Right cardiac atrium (tissue), 5 donors: ENCODE measurements at regions not wholly inside any gene's neighbourhood (a gene's known extent, or its start where the extent isn't known, plus 50 kb on each side); places are given as distances from the start of the nearest gene placed in this dataset.
A peak's percentile ranks its signal among the peaks of the same experiment; 100 is the strongest.

ENCODE experiments used
- ATAC-seq, 2 donors: fragments of 200-7000 bp; cut with Tn5 transposase; one replicate each; pipeline versions ENCODE4 v1.8.0 to v1.9.1; 2020; ENCODE audit warnings: moderate library complexity in 2 of 2, mild to moderate bottlenecking in 1 of 2
- DNase-seq, 3 donors: peaks; one replicate each; pipeline ENCODE4 v3.0.0-alpha.2; 2020
- H3K27ac ChIP-seq: one replicate; pipeline ENCODE4 v1.5.1; 2013; ENCODE audit warnings: mild to moderate bottlenecking, low read length, control low read depth, moderate library complexity
- H3K27me3 ChIP-seq: one replicate; pipeline ENCODE4 v1.6.1; 2013; ENCODE audit not compliant: control insufficient read depth, insufficient read depth
- H3K4me1 ChIP-seq: one replicate; pipeline ENCODE4 v1.6.1; 2013; ENCODE audit warnings: low read length; ENCODE audit not compliant: control insufficient read depth, insufficient read depth
- H3K4me3 ChIP-seq: one replicate; pipeline ENCODE4 v1.5.1; 2013; ENCODE audit warnings: low read length, control low read depth
- H3K9me3 ChIP-seq: one replicate; pipeline ENCODE4 v1.6.1; 2013; ENCODE audit warnings: low read length; ENCODE audit not compliant: control insufficient read depth
- WGBS: extraction: QIAGEN DNeasy Blood & Tissue Kit; methylation state at CpG from one replicate; pipeline ENCODE4 v1.1.7; 2013; 5-methylcytosine and 5-hydroxymethylcytosine counted together
- intact Hi-C, 4 donors: fragments of 100-400 bp; cut with DNase I; formaldehyde crosslinking; loops; one replicate each; pipeline versions ENCODE4 v1.11.0 to v1.14.0; 2022 to 2023
- donor health status: healthy with polysubstance abuse.
- donor health status: DM: no; HTN: yes; CAD: no.
- donor health status: DM: no; HTN: no; CAD: no.
- donor health status: DM: no; HTN: yes; CAD: no; lungs with severe emphysema.
- donor health status: DM: yes; HTN: yes; CAD: no.

GRCh38 chr10:53276797-53277196 is 504.2 kb upstream of the MBL2 start:
- DNase-seq (no peak), ATAC-seq (no peak)
- no peaks in the 10 kb centered on the region for H3K4me1 ChIP-seq
- H3K9me3 ChIP-seq: no peaks in the 10 kb centered on the region
- H3K27ac ChIP-seq: no peak overlapping the region
- WGBS: 91% methylated on average over 1 of the region's 1 CpG
- intact Hi-C loops: no loop called here
- no peaks in the 10 kb centered on the region for H3K27me3 ChIP-seq
- H3K4me3 ChIP-seq: no peak overlapping the region

GRCh38 chr10:53269482-53269881 is 496.9 kb upstream of the MBL2 start:
- Histone ChIP-seq H3K4me1 (no peaks in the 10 kb centered on the region), H3K9me3 (no peaks in the 10 kb centered on the region), H3K27me3 (no peaks in the 10 kb centered on the region), H3K4me3 (no peak overlapping the region), H3K27ac (no peak overlapping the region)
- intact Hi-C loops: no loop called here
- WGBS: 36% methylated on average over 2 of the region's 2 CpGs
- DNase-seq: no peak
- ATAC-seq: no peak

- DNase-seq: no peak
- Histone ChIP-seq H3K27me3 (no peaks in the 10 kb centered on the region), H3K4me3 (no peak overlapping the region), H3K4me1 (no peaks in the 10 kb centered on the region), H3K9me3 (no peaks in the 10 kb centered on the region), H3K27ac (no peak overlapping the region)
- intact Hi-C loops: no loop called here
- 64% methylated on average over 1 of the region's 1 CpG for WGBS
- ATAC-seq: no peak
These were observed 487.6 kb upstream of the MBL2 start for GRCh38 chr10:53260213-53260612.

GRCh38 chr10:53256623-53257022 is 484.0 kb upstream of the MBL2 start:
- intact Hi-C loops: no loop called here
- no peak for ATAC-seq

GRCh38 chr10:53255661-53256205 is 483.1 kb upstream of the MBL2 start:
- H3K4me1 ChIP-seq: no peaks in the 10 kb centered on the region
- H3K4me3 ChIP-seq: no peak overlapping the region
- DNase-seq: no peak
- no peak overlapping the region for H3K27ac ChIP-seq
- WGBS: 76% methylated on average over 1 of the region's 1 CpG
- intact Hi-C loops: no loop called here
- H3K9me3 ChIP-seq: no peaks in the 10 kb centered on the region
- no peaks in the 10 kb centered on the region for H3K27me3 ChIP-seq
- ATAC-seq: no peak

More at GRCh38 chr10:53256623-53257022, 484.0 kb upstream of the MBL2 start:
- Histone ChIP-seq H3K4me1 (no peaks in the 10 kb centered on the region), H3K9me3 (no peaks in the 10 kb centered on the region), H3K27ac (no peak overlapping the region), H3K4me3 (no peak overlapping the region), H3K27me3 (no peaks in the 10 kb centered on the region)
- no peak for DNase-seq

- H3K9me3 ChIP-seq: no peaks in the 10 kb centered on the region
- no peak for DNase-seq
- 57% methylated on average over 3 of the region's 3 CpGs for WGBS
- intact Hi-C loops: no loop called here
- H3K4me1 ChIP-seq: no peaks in the 10 kb centered on the region
- no peaks in the 10 kb centered on the region for H3K27me3 ChIP-seq
- H3K4me3 ChIP-seq: no peak overlapping the region
- no peak overlapping the region for H3K27ac ChIP-seq
- ATAC-seq: no peak
These were observed 480.6 kb upstream of the MBL2 start for GRCh38 chr10:53253221-53253620.

GRCh38 chr10:53239873-53240272 is 467.3 kb upstream of the MBL2 start:
- Histone ChIP-seq H3K4me3 (no peak overlapping the region), H3K27me3 (no peaks in the 10 kb centered on the region), H3K4me1 (no peaks in the 10 kb centered on the region), H3K9me3 (no peaks in the 10 kb centered on the region), H3K27ac (no peak overlapping the region)
- intact Hi-C loops: no loop called here
- DNase-seq (no peak), ATAC-seq (no peak)
- WGBS: 85% methylated on average over 4 of the region's 4 CpGs

GRCh38 chr10:53236941-53237340 is 464.4 kb upstream of the MBL2 start:
- intact Hi-C loops: no loop called here
- H3K27me3 ChIP-seq: no peaks in the 10 kb centered on the region
- no peak overlapping the region for H3K4me3 ChIP-seq
- H3K4me1 ChIP-seq: no peaks in the 10 kb centered on the region
- H3K9me3 ChIP-seq: no peaks in the 10 kb centered on the region
- no peak for DNase-seq
- WGBS: 96% methylated on average over 1 of the region's 1 CpG
- no peak overlapping the region for H3K27ac ChIP-seq
- no peak for ATAC-seq

GRCh38 chr10:53233749-53234148 is 461.2 kb upstream of the MBL2 start:
- H3K4me1 ChIP-seq: no peaks in the 10 kb centered on the region
- DNase-seq (no peak), ATAC-seq (no peak)
- intact Hi-C loops: no loop called here
- H3K27ac ChIP-seq: no peak overlapping the region
- 30% methylated on average over 1 of the region's 1 CpG for WGBS
- H3K27me3 ChIP-seq: no peaks in the 10 kb centered on the region
- H3K4me3 ChIP-seq: no peak overlapping the region
- no peaks in the 10 kb centered on the region for H3K9me3 ChIP-seq

GRCh38 chr10:53230651-53231050 is 458.1 kb upstream of the MBL2 start:
- no peak for ATAC-seq
- Histone ChIP-seq H3K9me3 (no peaks in the 10 kb centered on the region), H3K27me3 (no peaks in the 10 kb centered on the region), H3K27ac (no peak overlapping the region), H3K4me1 (no peaks in the 10 kb centered on the region), H3K4me3 (no peak overlapping the region)
- intact Hi-C loops: no loop called here
- 47% methylated on average over 2 of the region's 2 CpGs for WGBS
- no peak for DNase-seq

GRCh38 chr10:53223851-53224250 is 451.3 kb upstream of the MBL2 start:
- intact Hi-C loops: no loop called here
- H3K27ac ChIP-seq: no peak overlapping the region
- no peaks in the 10 kb centered on the region for H3K9me3 ChIP-seq
- 54% methylated on average over 2 of the region's 2 CpGs for WGBS
- no peaks in the 10 kb centered on the region for H3K4me1 ChIP-seq
- H3K4me3 ChIP-seq: no peak overlapping the region
- ATAC-seq (no peak), DNase-seq (no peak)
- H3K27me3 ChIP-seq: no peaks in the 10 kb centered on the region

- ATAC-seq (no peak), DNase-seq (peak in 2 of 3 donors; percentile 9 to 35)
- no peaks in the 10 kb centered on the region for H3K4me1 ChIP-seq
These were observed 450.2 kb upstream of the MBL2 start for GRCh38 chr10:53222806-53223205.

More at GRCh38 chr10:53222806-53223205, 450.2 kb upstream of the MBL2 start:
- no peak overlapping the region for H3K27ac ChIP-seq
- intact Hi-C loops: no loop called here
- WGBS: 81% methylated on average over 5 of the region's 5 CpGs
- no peaks in the 10 kb centered on the region for H3K27me3 ChIP-seq
- no peaks in the 10 kb centered on the region for H3K9me3 ChIP-seq
- no peak overlapping the region for H3K4me3 ChIP-seq
